ENCODE measurements at regions not wholly inside any gene's neighbourhood (a gene's known extent, or its start where the extent isn't known, plus 50 kb on each side); places are given as distances from the start of the nearest gene placed in this dataset.

- no peak for DNase-seq
Observed at GRCh38 chr17:54841656-54842055, 59.0 kb upstream of the TOM1L1 start.

GRCh38 chr17:54844233-54844632 is 56.4 kb upstream of the TOM1L1 start:
- no peak for DNase-seq

- no peak for DNase-seq
Observed at GRCh38 chr17:54848368-54848987, 52.2 kb upstream of the TOM1L1 start.

GRCh38 chr17:54849660-54850059 is 51.0 kb upstream of the TOM1L1 start:
- no peak for DNase-seq

Data from NCI-H510A (cell line).